B cell (primary cell): ENCODE measurements at regions not wholly inside any gene's neighbourhood (a gene's known extent, or its start where the extent isn't known, plus 50 kb on each side); places are given as distances from the start of the nearest gene placed in this dataset.

Experiments
- ATAC-seq: fragments of 200-7000 bp; cut with Tn5 transposase; one replicate; pipeline ENCODE4 v1.10.0; 2021; ENCODE audit warnings: low read depth, mild to moderate bottlenecking, moderate number of reproducible peaks, moderate library complexity
- CTCF ChIA-PET: fragments of 350-600 bp; sonication (Branson Sonifier 250); formaldehyde crosslinking; loops from one replicate; lab custom pipeline; 2021; ENCODE audit warnings: antibody characterized with exemption, inconsistent platforms; lab: Charles Lee
- POLR2A ChIA-PET: fragments of 350-600 bp; sonication (Branson Sonifier 250); formaldehyde crosslinking; loops from one replicate; lab custom pipeline; 2021; ENCODE audit warnings: antibody characterized with exemption; lab: Charles Lee
- DNase-seq: peaks from one replicate; pipeline ENCODE4 v3.0.0; 2013
- H2AFZ ChIP-seq: 2 replicates; pipeline ENCODE4 v1.6.1; 2012; ENCODE audit warnings: mild to moderate bottlenecking, low read depth, low read length; ENCODE audit not compliant: insufficient read depth, poor library complexity, severe bottlenecking
- H3K27ac ChIP-seq, 2 donors: 1 replicate in 1 of 2; 2 replicates in 1 of 2; pipeline ENCODE4 v1.5.1; 2012 to 2013; ENCODE audit warnings: low read length in 2 of 2, mild to moderate bottlenecking in 2 of 2, moderate library complexity in 1 of 2
- H3K27me3 ChIP-seq, 4 experiments: fragments of 200-600 bp in 1 of 4; sonication (generic) in 1 of 4; replicated peaks in 1 of 4; 1 replicate in 2 of 4; 2 replicates in 2 of 4; pipeline versions ENCODE4 v1.6.1 to v1.7.0; 2013 to 2016; ENCODE audit warnings: low read length in 3 of 4, mild to moderate bottlenecking in 2 of 4, mixed read lengths in 1 of 4, moderate library complexity in 1 of 4; ENCODE audit not compliant: insufficient read depth in 4 of 4, control insufficient read depth in 3 of 4; ENCODE audit errors: control extremely low read depth in 1 of 4
- H3K36me3 ChIP-seq, 2 experiments: replicated peaks in 1 of 2; 1 replicate in 1 of 2; 2 replicates in 1 of 2; pipeline versions ENCODE4 v1.6.1 to v1.7.1; 2013; ENCODE audit warnings: low read length in 1 of 2; ENCODE audit not compliant: insufficient read depth in 2 of 2, control insufficient read depth in 1 of 2; ENCODE audit errors: control extremely low read depth in 1 of 2, extremely low read depth in 1 of 2
- H3K4me1 ChIP-seq, 2 donors: fragments of 200-600 bp in 1 of 2; sonication (generic) in 1 of 2; 1 replicate in 1 of 2; 2 replicates in 1 of 2; pipeline versions ENCODE4 v1.5.1 to v1.6.1; 2013 to 2017; ENCODE audit warnings: low read length in 2 of 2; ENCODE audit not compliant: control insufficient read depth in 2 of 2, insufficient read depth in 2 of 2
- H3K4me2 ChIP-seq: replicated peaks from 2 replicates; pipeline ENCODE3; 2012; ENCODE audit warnings: mild to moderate bottlenecking, low read depth, low read length; ENCODE audit not compliant: poor library complexity, severe bottlenecking
- H3K4me3 ChIP-seq, 5 experiments: fragments of 200-600 bp in 1 of 5; sonication (generic) in 1 of 5; 1 replicate in 3 of 5; 2 replicates in 2 of 5; pipeline versions ENCODE4 v1.5.1 to v1.7.0; 2011 to 2016; ENCODE audit warnings: low read length in 4 of 5, mild to moderate bottlenecking in 4 of 5, low read depth in 2 of 5, control low read depth in 1 of 5, moderate library complexity in 1 of 5; ENCODE audit not compliant: insufficient read depth in 1 of 5; ENCODE audit errors: control extremely low read depth in 1 of 5, extremely low read depth in 1 of 5
- H3K79me2 ChIP-seq: fragments of 200-600 bp; sonication (generic); one replicate; pipeline ENCODE4 v1.6.0; 2016; ENCODE audit warnings: low read length; ENCODE audit not compliant: control insufficient read depth, insufficient read depth
- H3K9ac ChIP-seq: fragments of 200-600 bp; sonication (generic); 2 replicates; pipeline ENCODE4 v1.6.1; 2017; ENCODE audit warnings: mild to moderate bottlenecking, low read length, moderate library complexity
- H3K9me3 ChIP-seq, 3 donors: one replicate each; pipeline versions ENCODE4 v1.6.1 to v1.7.1; 2013; ENCODE audit warnings: low read length in 2 of 3; ENCODE audit not compliant: control insufficient read depth in 2 of 3, insufficient read depth in 1 of 3; ENCODE audit errors: control extremely low read depth in 1 of 3
- H4K20me1 ChIP-seq: 2 replicates; pipeline ENCODE4 v1.6.0; 2012; ENCODE audit warnings: mild to moderate bottlenecking, low read length; ENCODE audit not compliant: insufficient read depth, control insufficient read depth, poor library complexity, severe bottlenecking
- H3K27ac Mint-ChIP-seq: one replicate; pipeline ENCODE4 v1.8.0; 2021; ENCODE audit warnings: mixed read lengths
- H3K27me3 Mint-ChIP-seq: one replicate; pipeline ENCODE4 v1.8.0; 2021; ENCODE audit warnings: mixed read lengths
- H3K4me1 Mint-ChIP-seq: one replicate; pipeline ENCODE4 v1.8.0; 2021; ENCODE audit warnings: mixed read lengths
- H3K4me3 Mint-ChIP-seq: one replicate; pipeline ENCODE4 v1.8.0; 2021; ENCODE audit warnings: mixed read lengths
- H3K9me3 Mint-ChIP-seq: one replicate; pipeline ENCODE4 v1.8.0; 2022; ENCODE audit warnings: mixed read lengths; ENCODE audit not compliant: insufficient read depth
- CTCF ChIP-seq: fragments of 200-600 bp; IDR thresholded peaks from one replicate; pipeline ENCODE4 v1.8.0; 2022; ENCODE audit warnings: antibody characterized with exemption, mild to moderate bottlenecking
- EZH2 ChIP-seq: IDR thresholded peaks from 2 replicates; pipeline ENCODE4 v1.6.1; 2012; ENCODE audit warnings: borderline replicate concordance, low read depth, mild to moderate bottlenecking, moderate library complexity, low read length; ENCODE audit not compliant: insufficient read depth, poor library complexity, severe bottlenecking
- WGBS: methylation state at CpG from one replicate; pipeline ENCODE4 v1.1.5; 2013; ENCODE audit warnings: missing lambda C conversion rate; ENCODE audit not compliant: insufficient coverage; 5-methylcytosine and 5-hydroxymethylcytosine counted together
- intact Hi-C: fragments of 100-400 bp; cut with micrococcal nuclease; formaldehyde crosslinking; loops from one replicate; pipeline ENCODE4 v1.10.0; 2022

- H3K9me3 Mint-ChIP-seq = no peaks in the 10 kb centered on the region
- ChIA-PET POLR2A (no interaction called here), CTCF (no interaction called here)
- H3K27me3 Mint-ChIP-seq = peaks cover 4% of the 10 kb centered on the region
- ATAC-seq (no peak), DNase-seq (no peak)
- no peaks in the 10 kb centered on the region for H3K36me3 ChIP-seq
- TF ChIP-seq EZH2 (no peak), CTCF (no peak)
- no peak overlapping the region for H3K4me3 Mint-ChIP-seq
- H2AFZ ChIP-seq = no peak overlapping the region
- no peaks in the 10 kb centered on the region for H4K20me1 ChIP-seq
- H3K9me3 ChIP-seq = peaks cover 0 to 4% (median 1%) of the 10 kb centered on the region in 3 donors
- 57% methylated on average over 2 of the region's 6 CpGs for WGBS
- H3K4me3 ChIP-seq = no peak overlapping the region
- H3K9ac ChIP-seq = no peak overlapping the region
- no peaks in the 10 kb centered on the region for H3K4me1 ChIP-seq
- no peaks in the 10 kb centered on the region for H3K27me3 ChIP-seq
- no peak overlapping the region for H3K4me2 ChIP-seq
- H3K79me2 ChIP-seq = no peaks in the 10 kb centered on the region
- H3K4me1 Mint-ChIP-seq = peaks cover 12% of the 10 kb centered on the region
- H3K27ac ChIP-seq = no peak overlapping the region
- intact Hi-C loops = no loop called here
- no peak overlapping the region for H3K27ac Mint-ChIP-seq
Measured at GRCh38 chr12:25714198-25714984, 161.3 kb upstream of the LMNTD1 start.

GRCh38 chr12:25715102-25715501 is 162.0 kb upstream of the LMNTD1 start:
- POLR2A ChIA-PET = no interaction called here
- H3K4me3 Mint-ChIP-seq = no peak overlapping the region
- no peak overlapping the region for H3K4me3 ChIP-seq
- DNase-seq (no peak), ATAC-seq (no peak)
- H3K27ac Mint-ChIP-seq = no peak overlapping the region
- TF ChIP-seq CTCF (no peak), EZH2 (no peak)
- peaks cover 0 to 4% (median 1%) of the 10 kb centered on the region in 3 donors for H3K9me3 ChIP-seq
- WGBS = no CpG with 5 or more reads among the region's 3 CpGs
- peaks cover 12% of the 10 kb centered on the region for H3K4me1 Mint-ChIP-seq
- no peaks in the 10 kb centered on the region for H3K9me3 Mint-ChIP-seq
- CTCF ChIA-PET = no interaction called here
- no peak overlapping the region for H2AFZ ChIP-seq
- no peak overlapping the region for H3K9ac ChIP-seq
- no peaks in the 10 kb centered on the region for H3K4me1 ChIP-seq
- no peaks in the 10 kb centered on the region for H3K79me2 ChIP-seq
- H3K27me3 ChIP-seq = no peaks in the 10 kb centered on the region
- no peaks in the 10 kb centered on the region for H4K20me1 ChIP-seq
- H3K27ac ChIP-seq = no peak overlapping the region
- intact Hi-C loops = no loop called here
- H3K4me2 ChIP-seq = no peak overlapping the region
- no peaks in the 10 kb centered on the region for H3K36me3 ChIP-seq
- H3K27me3 Mint-ChIP-seq = peaks cover 4% of the 10 kb centered on the region
